ENCODE measurements at regions not wholly inside any gene's neighbourhood (a gene's known extent, or its start where the extent isn't known, plus 50 kb on each side); places are given as distances from the start of the nearest gene placed in this dataset.

DNA sequence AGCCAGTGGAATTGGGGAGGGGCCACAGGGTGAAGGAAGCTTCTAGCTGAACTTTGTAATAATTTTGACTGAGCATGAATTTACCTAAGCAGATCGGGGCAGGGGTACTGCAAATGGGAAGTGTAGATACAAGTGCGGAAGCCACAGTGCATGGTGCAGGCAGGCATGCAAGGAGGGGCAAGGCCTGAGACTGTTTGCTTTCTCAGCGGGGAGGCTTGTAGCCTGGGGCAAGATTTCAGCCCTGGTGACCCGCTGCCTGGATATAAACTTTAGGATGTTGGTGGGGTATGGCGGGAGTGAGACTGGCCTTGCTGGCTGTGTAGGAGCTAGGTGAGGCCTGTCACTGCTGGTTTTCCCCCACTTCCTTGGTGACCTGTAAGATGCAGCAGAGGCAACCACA is 266.4 kb upstream of the PREP start:
- ATAC-seq (ENCODE audit: low read depth) (no peak), DNase-seq (no peak)
- H3K4me1 ChIP-seq (ENCODE audit: control insufficient read depth in 2 of 2, insufficient read depth in 2 of 2, low read length in 2 of 2) = no peaks in the 10 kb centered on the region
- POLR2A ChIA-PET = no interaction called here
- Mint-ChIP-seq H3K9me3 (ENCODE audit: insufficient read depth) (no peaks in the 10 kb centered on the region), H3K4me3 (no peak overlapping the region), H3K4me1 (no peaks in the 10 kb centered on the region), H3K27me3 (peaks cover 18% of the 10 kb centered on the region), H3K27ac (no peak overlapping the region)
- H3K9me3 ChIP-seq (ENCODE audit: control extremely low read depth in 1 of 3, control insufficient read depth in 2 of 3, insufficient read depth in 1 of 3, low read length in 2 of 3) = peaks cover 0 to 6% (median 0%) of the 10 kb centered on the region in 3 donors
- intact Hi-C loops (cut with micrococcal nuclease) = no loop called here
- CTCF ChIA-PET = no interaction called here
- no peaks in the 10 kb centered on the region for H3K79me2 ChIP-seq (ENCODE audit: control insufficient read depth, insufficient read depth, low read length)
- no peaks in the 10 kb centered on the region for H4K20me1 ChIP-seq (ENCODE audit: control insufficient read depth, insufficient read depth, low read length, poor library complexity, severe bottlenecking)
- H3K4me3 ChIP-seq (ENCODE audit: control extremely low read depth in 1 of 5, extremely low read depth in 1 of 5, insufficient read depth in 1 of 5, low read depth in 2 of 5, low read length in 4 of 5) = no peak overlapping the region
- H3K36me3 ChIP-seq (replicated peaks in 1 of 2; ENCODE audit: control extremely low read depth in 1 of 2, control insufficient read depth in 1 of 2, extremely low read depth in 1 of 2, insufficient read depth in 2 of 2, low read length in 1 of 2) = no peaks in the 10 kb centered on the region
- H2AFZ ChIP-seq (ENCODE audit: insufficient read depth, low read depth, low read length, poor library complexity, severe bottlenecking) = no peak overlapping the region
- TF ChIP-seq, protein P1, sequence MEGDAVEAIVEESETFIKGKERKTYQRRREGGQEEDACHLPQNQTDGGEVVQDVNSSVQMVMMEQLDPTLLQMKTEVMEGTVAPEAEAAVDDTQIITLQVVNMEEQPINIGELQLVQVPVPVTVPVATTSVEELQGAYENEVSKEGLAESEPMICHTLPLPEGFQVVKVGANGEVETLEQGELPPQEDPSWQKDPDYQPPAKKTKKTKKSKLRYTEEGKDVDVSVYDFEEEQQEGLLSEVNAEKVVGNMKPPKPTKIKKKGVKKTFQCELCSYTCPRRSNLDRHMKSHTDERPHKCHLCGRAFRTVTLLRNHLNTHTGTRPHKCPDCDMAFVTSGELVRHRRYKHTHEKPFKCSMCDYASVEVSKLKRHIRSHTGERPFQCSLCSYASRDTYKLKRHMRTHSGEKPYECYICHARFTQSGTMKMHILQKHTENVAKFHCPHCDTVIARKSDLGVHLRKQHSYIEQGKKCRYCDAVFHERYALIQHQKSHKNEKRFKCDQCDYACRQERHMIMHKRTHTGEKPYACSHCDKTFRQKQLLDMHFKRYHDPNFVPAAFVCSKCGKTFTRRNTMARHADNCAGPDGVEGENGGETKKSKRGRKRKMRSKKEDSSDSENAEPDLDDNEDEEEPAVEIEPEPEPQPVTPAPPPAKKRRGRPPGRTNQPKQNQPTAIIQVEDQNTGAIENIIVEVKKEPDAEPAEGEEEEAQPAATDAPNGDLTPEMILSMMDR (IDR thresholded peaks at IDR 0.05) = no peak
- no peak for TF ChIP-seq EZH2 (IDR thresholded peaks at IDR 0.05; ENCODE audit: borderline replicate concordance, insufficient read depth, low read depth, low read length, poor library complexity, severe bottlenecking)
- no peak overlapping the region for H3K9ac ChIP-seq (ENCODE audit: low read length)
- H3K27ac ChIP-seq (ENCODE audit: low read length in 2 of 2) = no peak overlapping the region
- no peak overlapping the region for H3K4me2 ChIP-seq (replicated peaks; ENCODE audit: low read depth, low read length, poor library complexity, severe bottlenecking)
- 100% methylated on average over 4 of the region's 5 CpGs for WGBS (ENCODE audit: insufficient coverage)
- H3K27me3 ChIP-seq (replicated peaks in 1 of 4; ENCODE audit: control extremely low read depth in 1 of 4, control insufficient read depth in 3 of 4, insufficient read depth in 4 of 4, low read length in 3 of 4) = peaks cover 0 to 6% (median 0%) of the 10 kb centered on the region in 4 experiments

DNA sequence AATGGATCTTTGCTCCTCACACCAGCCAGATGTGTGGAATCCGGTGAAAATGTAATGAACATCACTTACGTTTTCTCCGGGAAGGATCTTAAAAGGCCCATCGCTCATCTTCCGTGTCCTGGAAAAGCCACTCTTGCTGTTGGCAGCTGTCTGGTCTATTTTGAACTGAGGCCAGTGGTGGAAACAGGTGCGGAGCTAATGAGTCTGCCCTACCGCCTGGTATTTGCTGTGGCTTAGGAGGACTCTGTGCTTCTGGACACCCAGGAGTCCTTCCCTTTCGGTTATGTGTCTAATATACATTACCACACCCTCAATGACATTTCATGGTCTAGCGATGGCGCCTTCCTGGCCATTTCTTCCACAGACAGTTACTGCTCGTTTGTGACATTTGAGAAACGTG is 264.2 kb upstream of the PREP start:
- DNase-seq = no peak
- intact Hi-C loops (cut with micrococcal nuclease) = no loop called here
- Mint-ChIP-seq H3K27me3 (peaks cover 27% of the 10 kb centered on the region), H3K27ac (no peak overlapping the region), H3K4me1 (no peaks in the 10 kb centered on the region), H3K4me3 (no peak overlapping the region), H3K9me3 (ENCODE audit: insufficient read depth) (no peaks in the 10 kb centered on the region)
- TF ChIP-seq, protein P1 (IDR thresholded peaks at IDR 0.05) = no peak
- no peak for TF ChIP-seq EZH2 (IDR thresholded peaks at IDR 0.05; ENCODE audit: borderline replicate concordance, insufficient read depth, low read depth, low read length, poor library complexity, severe bottlenecking)
- WGBS (ENCODE audit: insufficient coverage) = 93% methylated on average over 10 of the region's 12 CpGs
- POLR2A ChIA-PET = interaction anchor here (0.6 kb wide), 1 partner anchor 18 kb away, joined by 3 read pairs; no protein-coding TSS in a partner anchor
- CTCF ChIA-PET = no interaction called here
- no peak overlapping the region for H3K4me2 ChIP-seq (replicated peaks; ENCODE audit: low read depth, low read length, poor library complexity, severe bottlenecking)
- no peak overlapping the region for H3K4me3 ChIP-seq (ENCODE audit: control extremely low read depth in 1 of 5, extremely low read depth in 1 of 5, insufficient read depth in 1 of 5, low read depth in 2 of 5, low read length in 4 of 5)
- no peak overlapping the region for H3K27ac ChIP-seq (ENCODE audit: low read length in 2 of 2)
- H3K9ac ChIP-seq (ENCODE audit: low read length) = no peak overlapping the region
- peaks cover 0 to 6% (median 0%) of the 10 kb centered on the region in 3 donors for H3K9me3 ChIP-seq (ENCODE audit: control extremely low read depth in 1 of 3, control insufficient read depth in 2 of 3, insufficient read depth in 1 of 3, low read length in 2 of 3)
- peaks cover 0 to 6% (median 0%) of the 10 kb centered on the region in 4 experiments for H3K27me3 ChIP-seq (replicated peaks in 1 of 4; ENCODE audit: control extremely low read depth in 1 of 4, control insufficient read depth in 3 of 4, insufficient read depth in 4 of 4, low read length in 3 of 4)
- no peaks in the 10 kb centered on the region for H3K36me3 ChIP-seq (replicated peaks in 1 of 2; ENCODE audit: control extremely low read depth in 1 of 2, control insufficient read depth in 1 of 2, extremely low read depth in 1 of 2, insufficient read depth in 2 of 2, low read length in 1 of 2)
- no peak overlapping the region for H2AFZ ChIP-seq (ENCODE audit: insufficient read depth, low read depth, low read length, poor library complexity, severe bottlenecking)
- no peaks in the 10 kb centered on the region for H3K79me2 ChIP-seq (ENCODE audit: control insufficient read depth, insufficient read depth, low read length)
- no peak for ATAC-seq (ENCODE audit: low read depth)
- no peaks in the 10 kb centered on the region for H3K4me1 ChIP-seq (ENCODE audit: control insufficient read depth in 2 of 2, insufficient read depth in 2 of 2, low read length in 2 of 2)
- H4K20me1 ChIP-seq (ENCODE audit: control insufficient read depth, insufficient read depth, low read length, poor library complexity, severe bottlenecking) = no peaks in the 10 kb centered on the region
